RWPE1 (cell line): ENCODE measurements at regions not wholly inside any gene's neighbourhood (a gene's known extent, or its start where the extent isn't known, plus 50 kb on each side); places are given as distances from the start of the nearest gene placed in this dataset.

Source experiments
- CTCF ChIA-PET: fragments of 350-600 bp; sonication (Branson Sonifier 250); formaldehyde crosslinking; extraction: SDS; loops from one replicate; lab custom pipeline; 2021; lab: Yijun Ruan, JAX
- POLR2A ChIA-PET: fragments of 400-600 bp; formaldehyde crosslinking; extraction: SDS; loops from one replicate; lab custom pipeline; 2020; ENCODE audit warnings: antibody characterized with exemption; ENCODE audit not compliant: low non-redundant PET; lab: Yijun Ruan, JAX
- DNase-seq: peaks from one replicate; pipeline ENCODE4 v3.0.0; 2012; ENCODE audit warnings: low spot score
- H3K27ac ChIP-seq: fragments of 450-650 bp; 2 replicates; pipeline ENCODE4 v1.5.1; 2017
- TF ChIP-seq, protein P1 (sequence below): fragments of 450-650 bp; conservative IDR thresholded peaks from 2 replicates; pipeline ENCODE4 v1.5.1; 2017; ENCODE audit warnings: low read depth, mild to moderate bottlenecking

DNA sequence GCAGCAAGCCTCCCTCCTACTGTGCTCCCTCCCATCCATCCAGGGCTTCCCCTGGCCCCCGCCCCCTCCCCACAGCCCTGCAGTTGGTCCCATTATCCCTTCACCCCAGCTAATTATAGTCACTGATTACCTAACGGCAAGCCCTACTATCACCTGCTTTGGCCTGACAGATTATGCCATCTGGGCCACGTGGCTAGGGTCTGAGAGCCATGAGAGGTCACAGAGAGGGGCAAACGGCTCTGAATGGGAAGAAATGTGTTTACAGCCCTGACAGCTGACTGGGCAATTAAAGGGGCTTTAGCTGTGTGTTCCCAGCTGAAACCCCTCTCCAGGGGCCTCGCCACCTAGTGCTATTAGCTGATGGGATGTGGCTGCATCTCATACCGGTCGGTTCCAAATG lies 134.4 kb upstream of the CPEB2 start:
- ChIA-PET CTCF (no interaction called here), POLR2A (no interaction called here)
- DNase-seq: no peak
- TF ChIP-seq, protein P1, sequence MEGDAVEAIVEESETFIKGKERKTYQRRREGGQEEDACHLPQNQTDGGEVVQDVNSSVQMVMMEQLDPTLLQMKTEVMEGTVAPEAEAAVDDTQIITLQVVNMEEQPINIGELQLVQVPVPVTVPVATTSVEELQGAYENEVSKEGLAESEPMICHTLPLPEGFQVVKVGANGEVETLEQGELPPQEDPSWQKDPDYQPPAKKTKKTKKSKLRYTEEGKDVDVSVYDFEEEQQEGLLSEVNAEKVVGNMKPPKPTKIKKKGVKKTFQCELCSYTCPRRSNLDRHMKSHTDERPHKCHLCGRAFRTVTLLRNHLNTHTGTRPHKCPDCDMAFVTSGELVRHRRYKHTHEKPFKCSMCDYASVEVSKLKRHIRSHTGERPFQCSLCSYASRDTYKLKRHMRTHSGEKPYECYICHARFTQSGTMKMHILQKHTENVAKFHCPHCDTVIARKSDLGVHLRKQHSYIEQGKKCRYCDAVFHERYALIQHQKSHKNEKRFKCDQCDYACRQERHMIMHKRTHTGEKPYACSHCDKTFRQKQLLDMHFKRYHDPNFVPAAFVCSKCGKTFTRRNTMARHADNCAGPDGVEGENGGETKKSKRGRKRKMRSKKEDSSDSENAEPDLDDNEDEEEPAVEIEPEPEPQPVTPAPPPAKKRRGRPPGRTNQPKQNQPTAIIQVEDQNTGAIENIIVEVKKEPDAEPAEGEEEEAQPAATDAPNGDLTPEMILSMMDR: no peak
- H3K27ac ChIP-seq: no peak overlapping the region

GRCh38 chr4:14868426-14869395 lies 133.6 kb upstream of the CPEB2 start:
- no peak overlapping the region for H3K27ac ChIP-seq
- CTCF ChIA-PET: no interaction called here
- TF ChIP-seq, protein P1: no peak
- POLR2A ChIA-PET: no interaction called here
- no peak for DNase-seq

DNA sequence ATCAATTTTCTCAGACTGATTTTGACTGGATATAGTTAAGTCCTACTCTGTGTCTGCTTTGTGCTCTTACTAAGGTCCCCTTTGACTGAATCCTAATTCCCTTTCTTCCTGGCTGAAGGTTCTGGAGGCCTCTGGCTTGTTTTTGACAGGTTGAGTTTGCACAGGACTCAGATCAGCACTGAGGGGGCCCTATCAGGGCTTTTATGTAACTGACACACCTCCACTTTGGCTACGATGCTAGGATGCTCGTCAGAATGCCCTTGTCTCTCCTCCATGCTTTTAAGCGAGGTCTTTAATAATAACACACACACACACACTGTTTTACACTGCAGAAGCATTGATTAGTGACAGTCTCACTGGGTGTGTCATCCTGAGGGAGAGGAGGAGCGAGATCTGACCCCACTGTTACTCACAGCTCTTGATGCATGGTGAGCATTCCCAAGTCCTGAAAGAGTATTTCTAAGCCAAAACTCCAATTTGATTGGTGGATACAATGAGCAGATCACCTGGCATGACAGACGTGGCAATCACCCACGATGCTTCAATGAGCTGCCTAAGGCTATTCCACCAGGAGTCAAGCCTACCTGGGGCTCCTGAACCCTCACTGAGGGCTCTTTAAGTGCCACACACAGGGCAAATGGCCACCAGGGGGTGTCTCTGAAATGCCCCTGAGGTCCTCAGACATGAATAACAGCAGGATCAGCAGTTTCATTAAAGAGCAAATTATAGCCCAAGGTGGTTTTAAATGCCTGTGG lies 130.4 kb upstream of the CPEB2 start:
- POLR2A ChIA-PET: no interaction called here
- CTCF ChIA-PET: no interaction called here
- peak; percentile 2 for DNase-seq
- TF ChIP-seq, protein P1: no peak
- no peak overlapping the region for H3K27ac ChIP-seq

DNA sequence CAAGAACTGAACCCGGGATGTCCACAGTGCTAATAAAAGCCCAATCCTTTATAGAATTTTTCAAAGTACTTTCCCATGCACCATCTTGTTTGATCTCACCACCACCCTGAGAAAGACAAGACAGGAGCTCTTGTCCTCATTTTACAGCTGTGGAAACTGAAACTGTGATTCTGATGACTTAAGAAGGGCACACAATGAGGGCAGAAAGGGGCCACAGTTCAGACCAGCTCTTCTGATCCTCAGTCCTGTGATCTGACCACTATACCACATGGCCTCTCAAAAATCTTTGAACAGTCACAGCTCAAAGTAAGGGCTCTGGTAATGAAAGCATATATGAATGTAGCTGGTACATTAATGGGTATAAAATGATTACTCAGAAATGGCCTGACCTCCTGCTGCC lies 127.3 kb upstream of the CPEB2 start:
- ChIA-PET POLR2A (no interaction called here), CTCF (no interaction called here)
- TF ChIP-seq, protein P1: no peak

DNA sequence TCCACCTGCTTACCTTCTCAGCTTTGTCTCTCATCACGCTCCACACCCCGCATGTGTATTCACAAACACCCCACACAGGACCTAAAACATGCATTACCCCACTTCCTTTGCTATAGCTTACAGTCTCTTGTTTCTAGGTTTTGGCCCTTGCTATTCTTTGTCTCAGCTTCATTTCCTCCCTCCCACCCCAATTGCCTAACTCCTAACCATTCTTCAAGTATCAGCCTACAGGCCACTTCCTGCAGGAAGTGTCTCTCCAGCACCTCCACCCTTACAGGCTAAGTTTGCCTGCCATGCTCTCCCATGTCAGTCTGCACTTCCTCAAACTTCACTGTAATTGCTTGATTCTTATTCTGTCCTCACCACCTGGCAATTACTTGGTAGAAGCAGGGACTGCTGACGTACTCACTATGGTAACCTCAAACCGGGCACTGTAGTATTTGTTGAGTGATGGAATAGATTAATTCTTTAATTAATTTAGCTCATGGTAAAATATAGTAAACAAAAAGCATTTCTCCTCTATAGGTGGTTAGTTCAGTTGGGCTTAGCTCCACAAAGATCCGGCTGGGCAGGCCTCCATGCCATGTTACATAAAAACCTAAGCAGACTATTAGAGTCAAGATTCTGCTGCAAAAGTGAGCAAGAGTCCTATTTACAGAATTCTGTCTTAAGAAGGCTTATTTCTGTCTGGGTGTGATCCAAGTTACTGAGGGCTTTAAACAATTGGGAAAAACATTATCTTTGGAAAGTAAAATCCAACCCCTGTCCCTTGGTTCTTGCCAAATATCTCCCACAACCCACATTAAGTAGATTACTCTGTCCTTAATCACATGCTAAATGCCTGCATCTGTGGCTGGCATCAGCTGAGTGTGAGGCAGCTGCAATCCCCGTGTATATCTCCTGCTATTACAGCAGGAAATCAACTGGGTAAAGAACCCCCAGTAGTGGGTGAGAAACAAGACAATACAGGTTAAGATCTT lies 124.7 kb upstream of the CPEB2 start:
- H3K27ac ChIP-seq: no peak overlapping the region
- no peak for DNase-seq
- CTCF ChIA-PET: no interaction called here
- TF ChIP-seq, protein P1: no peak
- POLR2A ChIA-PET: no interaction called here

More for the DNA sequence above, 127.3 kb upstream of the CPEB2 start:
- no peak for DNase-seq
- H3K27ac ChIP-seq: no peak overlapping the region
